SK-N-SH (cell line): ENCODE measurements at regions not wholly inside any gene's neighbourhood (a gene's known extent, or its start where the extent isn't known, plus 50 kb on each side); places are given as distances from the start of the nearest gene placed in this dataset.
A peak's percentile ranks its signal among the peaks of the same experiment; 100 is the strongest.

Experiments used
- CTCF ChIA-PET: fragments of 300-600, 350-600 bp; formaldehyde crosslinking; extraction: SDS; loops from one replicate; lab custom pipeline; 2021; lab: Yijun Ruan, JAX
- POLR2A ChIA-PET: fragments of 350-600 bp; sonication (Branson Sonifier 250); formaldehyde crosslinking; extraction: SDS; loops from one replicate; lab custom pipeline; 2020; ENCODE audit warnings: antibody characterized with exemption, inconsistent platforms; lab: Yijun Ruan, JAX
- DNase-seq: peaks from one replicate; pipeline ENCODE4 v3.0.0; 2012
- H2AFZ ChIP-seq: fragments of 200-600 bp; sonication (generic); 2 replicates; pipeline ENCODE4 v1.8.1; 2016; ENCODE audit warnings: antibody characterized with exemption, mild to moderate bottlenecking, low read depth
- H3F3A ChIP-seq: fragments of 200-600 bp; sonication (generic); replicated peaks from 2 replicates; pipeline ENCODE3; 2016; ENCODE audit warnings: antibody characterized with exemption, mild to moderate bottlenecking; ENCODE audit not compliant: insufficient read depth
- H3K27ac ChIP-seq, 2 experiments: fragments of 200-500 bp in 1 of 2; fragments of 200-600 bp in 1 of 2; sonication (Bioruptor generic) in 1 of 2; sonication (generic), shearing (Covaris generic) in 1 of 2; 2 replicates each; pipeline versions ENCODE4 v1.5.1 to v1.6.1; 2014 to 2016; ENCODE audit warnings: low read depth in 2 of 2, inconsistent platforms in 1 of 2, low read length in 1 of 2, mild to moderate bottlenecking in 1 of 2, mixed read lengths in 1 of 2
- H3K27me3 ChIP-seq: fragments of 200-600 bp; sonication (generic), shearing (Covaris generic); 2 replicates; pipeline ENCODE4 v1.6.1; 2016; ENCODE audit warnings: mixed run types; ENCODE audit not compliant: insufficient read depth
- H3K36me3 ChIP-seq, 2 experiments: fragments of 200-500 bp in 1 of 2; fragments of 200-600 bp in 1 of 2; sonication (Bioruptor generic) in 1 of 2; sonication (generic) in 1 of 2; replicated peaks in 1 of 2; 2 replicates each; pipeline versions ENCODE3 to v1.5.1; 2014 to 2016; ENCODE audit warnings: low read length in 1 of 2, mild to moderate bottlenecking in 1 of 2; ENCODE audit not compliant: insufficient read depth in 2 of 2, control insufficient read depth in 1 of 2
- H3K4me1 ChIP-seq, 2 experiments: fragments of 200-500 bp in 1 of 2; fragments of 200-600 bp in 1 of 2; sonication (Bioruptor generic) in 1 of 2; sonication (generic), shearing (Covaris generic) in 1 of 2; 2 replicates each; pipeline versions ENCODE4 v1.5.1 to v1.6.1; 2014 to 2016; ENCODE audit warnings: low read depth in 1 of 2, low read length in 1 of 2, mixed run types in 1 of 2; ENCODE audit not compliant: insufficient read depth in 2 of 2, control insufficient read depth in 1 of 2
- H3K4me2 ChIP-seq: fragments of 200-600 bp; sonication (generic), shearing (Covaris generic); 2 replicates; pipeline ENCODE4 v1.6.1; 2017; ENCODE audit warnings: mixed run types
- H3K4me3 ChIP-seq, 2 experiments: fragments of 200-500 bp in 1 of 2; fragments of 200-600 bp in 1 of 2; sonication (Bioruptor generic) in 1 of 2; sonication (generic), shearing (Covaris generic) in 1 of 2; 2 replicates each; pipeline versions ENCODE4 v1.5.1 to v1.8.1; 2014 to 2016; ENCODE audit warnings: low read depth in 2 of 2, inconsistent platforms in 1 of 2, low read length in 1 of 2, mild to moderate bottlenecking in 1 of 2, mixed read lengths in 1 of 2, moderate library complexity in 1 of 2
- H3K79me2 ChIP-seq: fragments of 200-600 bp; sonication (generic); 2 replicates; pipeline ENCODE4 v1.8.1; 2017; ENCODE audit warnings: mild to moderate bottlenecking; ENCODE audit not compliant: insufficient read depth
- H3K9ac ChIP-seq: fragments of 200-600 bp; sonication (generic); 2 replicates; pipeline ENCODE4 v1.6.1; 2017; ENCODE audit warnings: mixed run types
- H3K9me2 ChIP-seq: fragments of 200-600 bp; sonication (generic); 2 replicates; pipeline ENCODE4 v1.6.1; 2017; ENCODE audit warnings: mixed run types
- H3K9me3 ChIP-seq: fragments of 200-600 bp; sonication (generic); 2 replicates; pipeline ENCODE4 v1.6.1; 2017; ENCODE audit warnings: mixed run types, mild to moderate bottlenecking, moderate library complexity
- H4K20me1 ChIP-seq: fragments of 200-600 bp; sonication (generic); 2 replicates; pipeline ENCODE4 v1.6.1; 2017; ENCODE audit warnings: mild to moderate bottlenecking, mixed run types; ENCODE audit not compliant: insufficient read depth
- FOSL2 ChIP-seq: IDR thresholded peaks from 2 replicates; pipeline ENCODE4 v1.4.0; 2012; ENCODE audit warnings: low read depth, mild to moderate bottlenecking, moderate library complexity, borderline replicate concordance
- FOXM1 ChIP-seq: IDR thresholded peaks from 2 replicates; pipeline ENCODE4 v1.4.0; 2012; ENCODE audit warnings: low read depth, mild to moderate bottlenecking
- RAD21 ChIP-seq: IDR thresholded peaks from 2 replicates; pipeline ENCODE4 v1.6.1; 2012; ENCODE audit warnings: mild to moderate bottlenecking, low read length
- SMC3 ChIP-seq: IDR thresholded peaks from 2 replicates; pipeline ENCODE4 v1.6.1; 2012; ENCODE audit warnings: low read depth, low read length, improper control_type of control experiment
- TAF1 ChIP-seq: IDR thresholded peaks from 2 replicates; pipeline ENCODE4 v1.6.1; 2012; ENCODE audit warnings: low read depth, mild to moderate bottlenecking, low read length, moderate library complexity, borderline replicate concordance
- WGBS: methylation state at CpG from one replicate; pipeline ENCODE4 v1.1.6; 2017; ENCODE audit warnings: low lambda C conversion rate; 5-methylcytosine and 5-hydroxymethylcytosine counted together
- TF ChIP-seq, protein P1 (sequence below): fragments of 150-350 bp; IDR thresholded peaks from 2 replicates; pipeline ENCODE4 v1.6.1; 2016; ENCODE audit warnings: mild to moderate bottlenecking, low read depth, low read length
- TF ChIP-seq, protein P2 (sequence below): fragments of 200-600 bp; sonication (generic); IDR thresholded peaks from 2 replicates; pipeline ENCODE4 v1.6.1; 2017; ENCODE audit warnings: antibody characterized with exemption, mild to moderate bottlenecking, moderate library complexity
- TF ChIP-seq, protein P3 (sequence below): IDR thresholded peaks from 2 replicates; pipeline ENCODE4 v1.6.1; 2012; ENCODE audit warnings: mild to moderate bottlenecking, low read depth, low read length, moderate library complexity

DNA sequence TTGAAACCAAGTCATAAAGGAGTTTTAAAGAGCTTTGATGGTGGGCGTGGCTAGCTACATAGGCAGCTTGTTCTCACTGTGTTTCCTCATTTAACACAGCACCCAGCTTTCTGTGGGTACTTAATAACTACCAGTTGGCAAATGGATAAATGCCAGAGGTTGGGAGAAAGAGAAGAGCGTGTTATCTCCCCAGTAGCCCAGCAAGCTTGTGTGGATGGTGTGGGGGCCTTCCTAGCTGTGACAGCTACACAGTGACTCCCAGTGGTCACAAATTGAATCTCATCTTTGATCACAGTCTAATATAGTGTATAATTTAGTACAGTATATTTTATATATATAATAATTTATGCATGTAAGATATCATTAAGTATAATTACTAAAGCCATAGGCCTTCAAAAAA, 984.1 kb downstream of the EPHA3 start:
- H3K27ac ChIP-seq: no peak overlapping the region
- H3K36me3 ChIP-seq: no peaks in the 10 kb centered on the region
- TF ChIP-seq, protein P1, sequence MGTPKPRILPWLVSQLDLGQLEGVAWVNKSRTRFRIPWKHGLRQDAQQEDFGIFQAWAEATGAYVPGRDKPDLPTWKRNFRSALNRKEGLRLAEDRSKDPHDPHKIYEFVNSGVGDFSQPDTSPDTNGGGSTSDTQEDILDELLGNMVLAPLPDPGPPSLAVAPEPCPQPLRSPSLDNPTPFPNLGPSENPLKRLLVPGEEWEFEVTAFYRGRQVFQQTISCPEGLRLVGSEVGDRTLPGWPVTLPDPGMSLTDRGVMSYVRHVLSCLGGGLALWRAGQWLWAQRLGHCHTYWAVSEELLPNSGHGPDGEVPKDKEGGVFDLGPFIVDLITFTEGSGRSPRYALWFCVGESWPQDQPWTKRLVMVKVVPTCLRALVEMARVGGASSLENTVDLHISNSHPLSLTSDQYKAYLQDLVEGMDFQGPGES: no peak
- TF ChIP-seq SMC3 (no peak), FOSL2 (no peak), RAD21 (peak; percentile 54), FOXM1 (no peak)
- TF ChIP-seq, protein P2, sequence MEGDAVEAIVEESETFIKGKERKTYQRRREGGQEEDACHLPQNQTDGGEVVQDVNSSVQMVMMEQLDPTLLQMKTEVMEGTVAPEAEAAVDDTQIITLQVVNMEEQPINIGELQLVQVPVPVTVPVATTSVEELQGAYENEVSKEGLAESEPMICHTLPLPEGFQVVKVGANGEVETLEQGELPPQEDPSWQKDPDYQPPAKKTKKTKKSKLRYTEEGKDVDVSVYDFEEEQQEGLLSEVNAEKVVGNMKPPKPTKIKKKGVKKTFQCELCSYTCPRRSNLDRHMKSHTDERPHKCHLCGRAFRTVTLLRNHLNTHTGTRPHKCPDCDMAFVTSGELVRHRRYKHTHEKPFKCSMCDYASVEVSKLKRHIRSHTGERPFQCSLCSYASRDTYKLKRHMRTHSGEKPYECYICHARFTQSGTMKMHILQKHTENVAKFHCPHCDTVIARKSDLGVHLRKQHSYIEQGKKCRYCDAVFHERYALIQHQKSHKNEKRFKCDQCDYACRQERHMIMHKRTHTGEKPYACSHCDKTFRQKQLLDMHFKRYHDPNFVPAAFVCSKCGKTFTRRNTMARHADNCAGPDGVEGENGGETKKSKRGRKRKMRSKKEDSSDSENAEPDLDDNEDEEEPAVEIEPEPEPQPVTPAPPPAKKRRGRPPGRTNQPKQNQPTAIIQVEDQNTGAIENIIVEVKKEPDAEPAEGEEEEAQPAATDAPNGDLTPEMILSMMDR: peak; percentile 57
- TF ChIP-seq, protein P3, sequence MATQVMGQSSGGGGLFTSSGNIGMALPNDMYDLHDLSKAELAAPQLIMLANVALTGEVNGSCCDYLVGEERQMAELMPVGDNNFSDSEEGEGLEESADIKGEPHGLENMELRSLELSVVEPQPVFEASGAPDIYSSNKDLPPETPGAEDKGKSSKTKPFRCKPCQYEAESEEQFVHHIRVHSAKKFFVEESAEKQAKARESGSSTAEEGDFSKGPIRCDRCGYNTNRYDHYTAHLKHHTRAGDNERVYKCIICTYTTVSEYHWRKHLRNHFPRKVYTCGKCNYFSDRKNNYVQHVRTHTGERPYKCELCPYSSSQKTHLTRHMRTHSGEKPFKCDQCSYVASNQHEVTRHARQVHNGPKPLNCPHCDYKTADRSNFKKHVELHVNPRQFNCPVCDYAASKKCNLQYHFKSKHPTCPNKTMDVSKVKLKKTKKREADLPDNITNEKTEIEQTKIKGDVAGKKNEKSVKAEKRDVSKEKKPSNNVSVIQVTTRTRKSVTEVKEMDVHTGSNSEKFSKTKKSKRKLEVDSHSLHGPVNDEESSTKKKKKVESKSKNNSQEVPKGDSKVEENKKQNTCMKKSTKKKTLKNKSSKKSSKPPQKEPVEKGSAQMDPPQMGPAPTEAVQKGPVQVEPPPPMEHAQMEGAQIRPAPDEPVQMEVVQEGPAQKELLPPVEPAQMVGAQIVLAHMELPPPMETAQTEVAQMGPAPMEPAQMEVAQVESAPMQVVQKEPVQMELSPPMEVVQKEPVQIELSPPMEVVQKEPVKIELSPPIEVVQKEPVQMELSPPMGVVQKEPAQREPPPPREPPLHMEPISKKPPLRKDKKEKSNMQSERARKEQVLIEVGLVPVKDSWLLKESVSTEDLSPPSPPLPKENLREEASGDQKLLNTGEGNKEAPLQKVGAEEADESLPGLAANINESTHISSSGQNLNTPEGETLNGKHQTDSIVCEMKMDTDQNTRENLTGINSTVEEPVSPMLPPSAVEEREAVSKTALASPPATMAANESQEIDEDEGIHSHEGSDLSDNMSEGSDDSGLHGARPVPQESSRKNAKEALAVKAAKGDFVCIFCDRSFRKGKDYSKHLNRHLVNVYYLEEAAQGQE: no peak
- no peaks in the 10 kb centered on the region for H3K9me2 ChIP-seq
- no peaks in the 10 kb centered on the region for H3K9me3 ChIP-seq
- 4% methylated on average over 2 of the region's 2 CpGs for WGBS
- no peaks in the 10 kb centered on the region; a peak in 1 of 4 replicates for H3K4me1 ChIP-seq
- no peaks in the 10 kb centered on the region for H3K27me3 ChIP-seq
- POLR2A ChIA-PET: no interaction called here
- H4K20me1 ChIP-seq: no peaks in the 10 kb centered on the region
- no peak overlapping the region for H3K4me3 ChIP-seq
- DNase-seq: peak; percentile 5
- no peaks in the 10 kb centered on the region for H3K79me2 ChIP-seq
- no peaks in the 10 kb centered on the region for H3F3A ChIP-seq
- CTCF ChIA-PET: interaction anchor here (0.7 to 1.4 kb wide), 7 partner anchors 9 to 123 kb away, joined by 3 to 7 read pairs (median 3); no protein-coding TSS in a partner anchor
- no peak overlapping the region for H3K4me2 ChIP-seq
- no peak overlapping the region for H3K9ac ChIP-seq
- H2AFZ ChIP-seq: no peak overlapping the region

DNA sequence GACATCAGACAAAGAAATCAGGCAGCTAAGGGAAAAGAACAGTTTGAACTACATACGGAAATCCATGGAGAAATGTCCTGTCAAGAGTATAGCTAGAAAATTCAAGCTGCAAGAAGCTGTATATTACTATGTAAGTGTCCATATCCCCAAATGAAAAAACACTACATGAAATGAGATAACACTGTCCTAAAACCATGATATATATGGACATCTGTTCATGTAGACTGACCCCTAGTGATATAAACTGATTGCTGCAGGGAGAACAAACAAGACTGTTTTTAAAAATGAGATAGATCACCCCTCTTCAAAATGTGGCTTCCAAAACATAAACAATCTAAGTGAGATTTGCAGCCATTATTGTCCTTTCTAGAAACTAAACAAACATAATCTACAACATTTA, 985.6 kb downstream of the EPHA3 start:
- Histone ChIP-seq H3K79me2 (no peaks in the 10 kb centered on the region), H3F3A (no peaks in the 10 kb centered on the region), H3K4me1 (no peaks in the 10 kb centered on the region; a peak in 1 of 4 replicates), H3K9me2 (no peaks in the 10 kb centered on the region), H4K20me1 (no peaks in the 10 kb centered on the region), H3K27me3 (no peaks in the 10 kb centered on the region), H3K9ac (no peak overlapping the region), H2AFZ (no peak overlapping the region), H3K4me3 (no peak overlapping the region), H3K36me3 (no peaks in the 10 kb centered on the region), H3K9me3 (no peaks in the 10 kb centered on the region), H3K4me2 (no peak overlapping the region), H3K27ac (no peak overlapping the region)
- WGBS: 0% methylated on average over 1 of the region's 1 CpG
- ChIA-PET POLR2A (no interaction called here), CTCF (no interaction called here)
- DNase-seq: peak; percentile 0
- TF ChIP-seq, protein P2: peak; percentile 65
- TF ChIP-seq RAD21 (peak; percentile 30), TAF1 (no peak)
- TF ChIP-seq, all 33 proteins: peak for 2
